Transverse colon (tissue), 4 donors: ENCODE measurements at regions not wholly inside any gene's neighbourhood (a gene's known extent, or its start where the extent isn't known, plus 50 kb on each side); places are given as distances from the start of the nearest gene placed in this dataset.

ENCODE experiments used
- DNase-seq: peaks from one replicate; pipeline ENCODE4 v3.0.0-alpha.2; 2019
- H3K27ac ChIP-seq, 4 donors: fragments of 200-600 bp; sonication (generic); 2 replicates each; pipeline ENCODE4 v1.5.1; 2016 to 2018; ENCODE audit warnings: inconsistent platforms in 4 of 4
- H3K27me3 ChIP-seq: fragments of 200-600 bp; sonication (generic); 2 replicates; pipeline ENCODE4 v1.5.1; 2017; ENCODE audit warnings: inconsistent platforms
- H3K36me3 ChIP-seq, 4 donors: fragments of 200-600 bp; sonication (generic); 2 replicates each; pipeline ENCODE4 v1.5.1; 2017 to 2019; ENCODE audit warnings: inconsistent platforms in 4 of 4
- H3K4me1 ChIP-seq, 4 donors: fragments of 200-600 bp; sonication (generic); 2 replicates each; pipeline ENCODE4 v1.5.1; 2017 to 2020; ENCODE audit warnings: inconsistent platforms in 4 of 4
- H3K4me3 ChIP-seq, 4 donors: fragments of 200-600 bp; sonication (generic); 1 replicate in 1 of 4; 2 replicates in 3 of 4; pipeline versions ENCODE4 v1.5.1 to v1.6.1; 2017 to 2019; ENCODE audit warnings: inconsistent platforms in 4 of 4
- H3K9me3 ChIP-seq, 2 donors: fragments of 200-600 bp; sonication (generic); 2 replicates each; pipeline ENCODE4 v1.5.1; 2017 to 2019; ENCODE audit warnings: inconsistent platforms in 2 of 2
- EP300 ChIP-seq: sonication (generic); formaldehyde crosslinking; IDR thresholded peaks from one replicate; pipeline ENCODE4 v1.6.1; 2017; ENCODE audit warnings: antibody characterized with exemption, low read depth
- POLR2A ChIP-seq: fragments of 450-650 bp; IDR thresholded peaks from one replicate; pipeline ENCODE4 v1.6.1; 2016; ENCODE audit warnings: antibody characterized with exemption, mild to moderate bottlenecking, moderate library complexity
- POLR2AphosphoS5 ChIP-seq, 3 donors: sonication (generic); formaldehyde crosslinking; IDR thresholded peaks; one replicate each; pipeline ENCODE4 v1.6.1; 2016; ENCODE audit warnings: antibody characterized with exemption in 3 of 3
- WGBS, 2 donors: methylation state at CpG; one replicate each; pipeline ENCODE4 v1.1.5; 2018; ENCODE audit warnings: low coverage in 1 of 2; 5-methylcytosine and 5-hydroxymethylcytosine counted together
- in situ Hi-C, 4 donors: fragments of 200-750 bp; cut with MboI; loops; one replicate each; pipeline versions ENCODE4 v1.15.0 to v1.15.1; 2017; ENCODE audit warnings: low sequenced_read_pairs in 3 of 4, low pct_ligation_motif_present in 1 of 4, low pct_unique_long_range_greater_than_20kb in 1 of 4
- intact Hi-C: fragments of 100-400 bp; cut with DNase I; formaldehyde crosslinking; loops from one replicate; pipeline ENCODE4 v1.15.1; 2023; ENCODE audit warnings: low total_unique reads
- TF ChIP-seq, protein P1 (sequence below), 5 experiments: fragments of 200-600 bp in 3 of 5; fragments of 450-650 bp in 2 of 5; sonication (generic) in 3 of 5; IDR thresholded peaks; 1 replicate in 2 of 5; 2 replicates in 3 of 5; pipeline ENCODE4 v1.5.1; 2016 to 2017; ENCODE audit warnings: antibody characterized with exemption in 5 of 5, inconsistent platforms in 3 of 5, mild to moderate bottlenecking in 2 of 5, moderate library complexity in 1 of 5

GRCh38 chr22:48262596-48263430, 1500.4 kb downstream of the TBC1D22A start:
- H3K4me3 ChIP-seq = no peak overlapping the region
- TF ChIP-seq POLR2A = no peak
- TF ChIP-seq EP300 = no peak
- no peak for TF ChIP-seq POLR2AphosphoS5 (IDR thresholded peaks at IDR 0.05)
- TF ChIP-seq, protein P1, sequence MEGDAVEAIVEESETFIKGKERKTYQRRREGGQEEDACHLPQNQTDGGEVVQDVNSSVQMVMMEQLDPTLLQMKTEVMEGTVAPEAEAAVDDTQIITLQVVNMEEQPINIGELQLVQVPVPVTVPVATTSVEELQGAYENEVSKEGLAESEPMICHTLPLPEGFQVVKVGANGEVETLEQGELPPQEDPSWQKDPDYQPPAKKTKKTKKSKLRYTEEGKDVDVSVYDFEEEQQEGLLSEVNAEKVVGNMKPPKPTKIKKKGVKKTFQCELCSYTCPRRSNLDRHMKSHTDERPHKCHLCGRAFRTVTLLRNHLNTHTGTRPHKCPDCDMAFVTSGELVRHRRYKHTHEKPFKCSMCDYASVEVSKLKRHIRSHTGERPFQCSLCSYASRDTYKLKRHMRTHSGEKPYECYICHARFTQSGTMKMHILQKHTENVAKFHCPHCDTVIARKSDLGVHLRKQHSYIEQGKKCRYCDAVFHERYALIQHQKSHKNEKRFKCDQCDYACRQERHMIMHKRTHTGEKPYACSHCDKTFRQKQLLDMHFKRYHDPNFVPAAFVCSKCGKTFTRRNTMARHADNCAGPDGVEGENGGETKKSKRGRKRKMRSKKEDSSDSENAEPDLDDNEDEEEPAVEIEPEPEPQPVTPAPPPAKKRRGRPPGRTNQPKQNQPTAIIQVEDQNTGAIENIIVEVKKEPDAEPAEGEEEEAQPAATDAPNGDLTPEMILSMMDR (IDR thresholded peaks at IDR 0.05) = no peak
- no peaks in the 10 kb centered on the region for H3K9me3 ChIP-seq
- WGBS, 2 donors = 88% methylated on average over 10 of the region's 10 CpGs; no CpG with 5 or more reads in 1 of the 2 donors
- in situ Hi-C loops (no loop called here), intact Hi-C loops (no loop called here)
- no peak overlapping the region for H3K27ac ChIP-seq
- no peaks in the 10 kb centered on the region for H3K36me3 ChIP-seq
- no peaks in the 10 kb centered on the region for H3K4me1 ChIP-seq
- DNase-seq = no peak
- no peaks in the 10 kb centered on the region for H3K27me3 ChIP-seq

DNA sequence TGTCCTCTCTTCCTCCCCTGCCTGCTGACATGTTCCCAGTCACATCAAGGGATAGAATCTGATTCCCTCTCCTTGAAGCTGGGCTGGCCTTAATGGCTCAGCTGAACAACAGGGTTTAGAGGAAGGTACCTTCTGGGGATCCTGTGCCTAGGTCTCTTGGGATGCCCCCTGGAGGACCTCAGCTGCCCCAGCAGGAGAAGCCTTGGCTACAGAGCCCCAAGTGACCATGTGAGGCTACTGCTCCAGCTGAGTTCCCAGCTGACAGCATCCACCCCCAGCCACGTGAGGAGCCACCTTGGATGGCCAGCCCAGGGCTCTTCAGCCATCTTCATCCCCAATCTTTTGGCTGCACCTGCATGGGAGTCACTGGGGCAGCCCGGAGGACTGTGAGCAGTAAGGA, 1499.3 kb downstream of the TBC1D22A start:
- H3K4me3 ChIP-seq = no peak overlapping the region
- WGBS, 2 donors = 70% methylated on average over 2 of the region's 2 CpGs; no CpG with 5 or more reads in 1 of the 2 donors
- in situ Hi-C loops (no loop called here), intact Hi-C loops (no loop called here)
- H3K27ac ChIP-seq = no peak overlapping the region
- no peaks in the 10 kb centered on the region for H3K9me3 ChIP-seq
- no peaks in the 10 kb centered on the region for H3K27me3 ChIP-seq
- DNase-seq = no peak
- TF ChIP-seq POLR2AphosphoS5 (IDR thresholded peaks at IDR 0.05) (no peak), EP300 (no peak), POLR2A (no peak)
- TF ChIP-seq, protein P1 (IDR thresholded peaks at IDR 0.05) = no peak
- H3K4me1 ChIP-seq = no peaks in the 10 kb centered on the region
- no peaks in the 10 kb centered on the region for H3K36me3 ChIP-seq

DNA sequence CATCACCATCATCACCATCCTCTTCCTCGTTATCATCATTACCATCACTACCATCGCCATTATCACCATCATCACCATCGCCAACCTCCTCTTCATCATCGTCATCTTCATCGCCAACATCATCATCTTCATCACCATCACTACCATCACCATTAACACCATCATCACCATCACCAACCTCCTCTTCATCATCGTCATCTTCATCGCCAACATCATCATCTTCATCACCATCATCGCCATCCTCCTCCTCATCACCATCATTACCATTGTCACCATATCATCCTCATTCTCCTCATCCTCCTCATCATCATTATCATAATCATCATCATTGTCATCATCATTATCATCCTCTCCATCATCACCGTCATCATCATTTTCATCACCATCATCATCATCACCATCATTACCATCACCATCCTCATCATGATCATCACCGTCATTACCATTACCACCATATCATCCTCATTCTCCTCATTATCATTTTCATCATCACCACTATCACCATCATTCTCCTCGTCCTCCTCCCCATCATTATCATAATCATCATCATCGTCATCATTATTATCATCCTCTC, 1498.7 kb downstream of the TBC1D22A start:
- Histone ChIP-seq H3K27me3 (no peaks in the 10 kb centered on the region), H3K27ac (no peak overlapping the region), H3K36me3 (no peaks in the 10 kb centered on the region), H3K4me3 (no peak overlapping the region), H3K9me3 (no peaks in the 10 kb centered on the region), H3K4me1 (no peaks in the 10 kb centered on the region)
- WGBS, 2 donors = 93 to 95% methylated on average over 12 of the region's 12 CpGs
- TF ChIP-seq POLR2AphosphoS5 (IDR thresholded peaks at IDR 0.05) = no peak
- no peak for TF ChIP-seq EP300
- TF ChIP-seq, protein P1 (IDR thresholded peaks at IDR 0.05) = no peak
- TF ChIP-seq POLR2A = no peak
- intact Hi-C loops = no loop called here
- in situ Hi-C loops = no loop called here
- DNase-seq = no peak

GRCh38 chr22:48259991-48260670, 1497.7 kb downstream of the TBC1D22A start:
- WGBS, 2 donors = 89 to 98% methylated on average over 7 to 8 of the region's 8 CpGs
- TF ChIP-seq POLR2A (no peak), POLR2AphosphoS5 (IDR thresholded peaks at IDR 0.05) (no peak), EP300 (no peak)
- TF ChIP-seq, protein P1 (IDR thresholded peaks at IDR 0.05) = no peak
- H3K27me3 ChIP-seq = no peaks in the 10 kb centered on the region
- H3K27ac ChIP-seq = no peak overlapping the region
- no peak for DNase-seq
- H3K9me3 ChIP-seq = no peaks in the 10 kb centered on the region
- intact Hi-C loops = no loop called here
- peaks cover 0 to 2% (median 2%) of the 10 kb centered on the region in 4 donors for H3K4me1 ChIP-seq
- no peak overlapping the region for H3K4me3 ChIP-seq
- in situ Hi-C loops = no loop called here
- no peaks in the 10 kb centered on the region for H3K36me3 ChIP-seq
